ENCODE measurements at regions not wholly inside any gene's neighbourhood (a gene's known extent, or its start where the extent isn't known, plus 50 kb on each side); places are given as distances from the start of the nearest gene placed in this dataset.

- dilution Hi-C loops (cut with HindIII; ENCODE audit: low sequenced_read_pairs, unreplicated experiment) (no loop called here), in situ Hi-C loops (cut with MboI; ENCODE audit: low sequenced_read_pairs) (no loop called here), intact Hi-C loops (cut with micrococcal nuclease) (no loop called here)
- Histone ChIP-seq H3K23ac (ENCODE audit: low read depth, low read length) (no peak overlapping the region), H2BK15ac (ENCODE audit: low read depth, low read length) (peak overlapping the region; percentile 34; the same call in 1 of the 3 replicates), H2BK20ac (ENCODE audit: low read depth, low read length) (peak overlapping the region; percentile 75), H3K4me1 (ENCODE audit: control insufficient read depth, insufficient read depth, low read length) (peaks cover 4% of the 10 kb centered on the region), H4K8ac (ENCODE audit: low read depth in 2 of 2, low read length in 2 of 2) (peak overlapping the region in 1 of 2 experiments; percentile 12; a peak in 1 of 4 replicates), H2AK5ac (ENCODE audit: low read depth, low read length) (no peak overlapping the region), H3K4me2 (ENCODE audit: low read depth, low read length) (peak overlapping the region; percentile 29; the same call in 1 of the 2 replicates), H3K27me3 (ENCODE audit: control insufficient read depth, insufficient read depth, low read length) (no peaks in the 10 kb centered on the region), H4K5ac (ENCODE audit: low read depth, low read length) (no peak overlapping the region), H3K79me1 (ENCODE audit: low read depth in 1 of 2, low read length in 2 of 2) (no peaks in the 10 kb centered on the region), H3K4ac (ENCODE audit: low read depth, low read length) (peak overlapping the region; percentile 64), H2BK5ac (ENCODE audit: low read depth, low read length, poor library complexity, severe bottlenecking) (no peak overlapping the region), H3K27ac (ENCODE audit: insufficient read depth, low read length) (no peak overlapping the region), H4K20me1 (ENCODE audit: insufficient read depth, low read length) (no peaks in the 10 kb centered on the region), H3K14ac (replicated peaks; ENCODE audit: low read depth, low read length) (no peak overlapping the region), H3K9me1 (ENCODE audit: insufficient read depth, low read length) (no peaks in the 10 kb centered on the region), H2AFZ (replicated peaks; ENCODE audit: low read length, poor library complexity) (no peak overlapping the region), H3K56ac (ENCODE audit: extremely low read depth, insufficient read depth, low read length) (no peak overlapping the region), H3K4me3 (ENCODE audit: insufficient read depth, low read depth, low read length) (no peak overlapping the region), H4K91ac (ENCODE audit: insufficient read depth, low read depth, low read length) (no peak overlapping the region), H3K18ac (ENCODE audit: low read depth, low read length) (peak overlapping the region; percentile 29; the same call in 1 of the 2 replicates), H3K9me3 (ENCODE audit: control insufficient read depth, insufficient read depth, low read length) (no peaks in the 10 kb centered on the region), H2AK9ac (replicated peaks; ENCODE audit: low read depth, low read length, poor library complexity) (no peak overlapping the region), H2BK120ac (ENCODE audit: low read depth, low read length) (peak overlapping the region; percentile 61), H3K9ac (ENCODE audit: low read depth, low read length) (no peak overlapping the region), H3K36me3 (ENCODE audit: control insufficient read depth, insufficient read depth, low read length) (no peaks in the 10 kb centered on the region)
- TF ChIP-seq MAFK (IDR thresholded peaks at IDR 0.05; ENCODE audit: low read depth, low read length): no peak
- TF ChIP-seq MAZ (IDR thresholded peaks at IDR 0.05; ENCODE audit: borderline replicate concordance, low read depth, low read length): no peak
- no peak for TF ChIP-seq BHLHE40 (IDR thresholded peaks at IDR 0.05; ENCODE audit: low read depth, low read length)
- ATAC-seq (ENCODE audit: low read depth): peak; percentile 85
- ChIA-PET CTCF (interaction anchor here (0.6 to 0.8 kb wide), 2 partner anchors 22 to 197 kb away, joined by 3 to 7 read pairs; no protein-coding TSS in a partner anchor), POLR2A (ENCODE audit: unreplicated experiment) (no interaction called here)
- WGBS, 2 experiments (ENCODE audit: extremely low coverage in 2 of 2, insufficient read length in 1 of 2): no CpG with 5 or more reads among the region's 4 CpGs
- no TSS peak for BruUV-seq (replicated peaks)
- peak; percentile 76 for DNase-seq
These were observed 490.5 kb upstream of the ANKRD30A start for GRCh38 chr10:36634916-36635315.

All from IMR-90 (cell line).